ENCODE measurements at regions not wholly inside any gene's neighbourhood (a gene's known extent, or its start where the extent isn't known, plus 50 kb on each side); places are given as distances from the start of the nearest gene placed in this dataset.
"Not testable (repeated sequence)": the region's sequence is repeated elsewhere in the genome, so short reads cannot be mapped to it uniquely, and the experiment has no call there.

DNA sequence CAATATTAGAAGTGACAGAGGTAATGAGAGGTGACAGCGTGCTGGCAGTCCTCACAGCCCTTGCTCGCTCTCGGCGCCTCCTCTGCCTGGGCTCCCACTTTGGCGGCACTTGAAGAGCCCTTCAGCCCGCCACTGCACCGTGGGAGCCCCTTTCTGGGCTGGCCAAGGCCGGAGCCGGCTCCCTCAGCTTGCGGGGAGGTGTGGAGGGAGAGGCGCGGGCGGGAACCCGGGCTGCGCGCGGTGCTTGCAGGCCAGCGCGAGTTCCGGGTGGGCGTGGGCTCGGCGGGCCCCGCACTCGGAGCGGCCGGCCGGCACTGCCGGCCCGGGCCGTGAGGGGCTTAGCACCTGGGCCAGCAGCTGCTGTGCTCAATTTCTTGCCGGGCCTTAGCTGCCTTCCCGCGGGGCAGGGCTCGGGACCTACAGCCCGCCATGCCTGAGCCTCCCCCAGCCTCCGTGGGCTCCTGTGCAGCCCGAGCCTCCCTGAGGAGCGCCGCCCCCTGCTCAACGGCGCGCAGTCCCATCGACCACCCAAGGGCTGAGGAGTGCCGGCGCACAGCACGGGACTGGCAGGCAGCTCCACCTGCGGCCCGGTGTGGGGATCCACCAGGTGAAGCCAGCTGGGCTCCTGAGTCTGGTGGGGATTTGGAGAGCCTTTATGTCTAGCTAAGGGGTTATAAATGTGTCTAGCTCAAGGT lies 426.5 kb upstream of the RGS18 start:
- not testable (repeated sequence) for TF ChIP-seq POLR2A, POLR2AphosphoS5, POU2F2 (IDR thresholded peaks at IDR 0.05; ENCODE audit: low read depth, low read length)

Data from GM12891 (cell line).